ENCODE measurements at regions not wholly inside any gene's neighbourhood (a gene's known extent, or its start where the extent isn't known, plus 50 kb on each side); places are given as distances from the start of the nearest gene placed in this dataset.

DNA sequence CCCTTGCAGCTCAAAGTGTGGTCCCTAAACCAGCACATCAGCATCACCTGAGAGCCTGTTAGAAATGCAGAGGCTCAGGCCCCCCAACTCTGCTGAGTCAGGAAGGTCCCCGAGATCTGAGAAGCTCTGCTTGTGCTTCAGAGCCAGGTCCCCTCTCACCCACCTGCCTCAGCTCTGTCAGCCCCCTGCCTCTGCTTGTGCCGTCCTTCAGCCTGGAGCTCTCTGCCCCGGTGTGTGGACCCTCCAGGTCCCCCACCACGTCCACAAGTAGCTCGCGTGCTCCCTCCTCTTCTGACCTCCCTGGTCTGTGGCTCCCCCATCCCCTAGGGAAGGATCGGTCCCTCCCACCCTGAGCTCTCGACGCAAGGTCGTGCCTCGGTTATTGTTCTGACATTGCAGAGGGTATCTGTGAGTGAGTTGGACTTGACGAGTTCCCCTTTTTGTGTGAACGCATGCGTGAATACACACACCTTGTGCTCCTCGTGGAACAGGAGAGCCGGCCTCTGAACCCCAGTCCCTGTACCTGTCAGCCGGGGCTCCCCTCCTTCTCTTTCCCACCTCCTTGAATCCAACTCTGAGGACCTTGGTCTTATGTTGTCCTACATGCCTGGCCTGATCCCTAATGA lies 75.5 kb upstream of the TAF1B start:
- TF ChIP-seq EZH2 (IDR thresholded peaks at IDR 0.05; ENCODE audit: borderline replicate concordance, low read depth, low read length, severe bottlenecking), result no peak
- TF ChIP-seq, protein P1, sequence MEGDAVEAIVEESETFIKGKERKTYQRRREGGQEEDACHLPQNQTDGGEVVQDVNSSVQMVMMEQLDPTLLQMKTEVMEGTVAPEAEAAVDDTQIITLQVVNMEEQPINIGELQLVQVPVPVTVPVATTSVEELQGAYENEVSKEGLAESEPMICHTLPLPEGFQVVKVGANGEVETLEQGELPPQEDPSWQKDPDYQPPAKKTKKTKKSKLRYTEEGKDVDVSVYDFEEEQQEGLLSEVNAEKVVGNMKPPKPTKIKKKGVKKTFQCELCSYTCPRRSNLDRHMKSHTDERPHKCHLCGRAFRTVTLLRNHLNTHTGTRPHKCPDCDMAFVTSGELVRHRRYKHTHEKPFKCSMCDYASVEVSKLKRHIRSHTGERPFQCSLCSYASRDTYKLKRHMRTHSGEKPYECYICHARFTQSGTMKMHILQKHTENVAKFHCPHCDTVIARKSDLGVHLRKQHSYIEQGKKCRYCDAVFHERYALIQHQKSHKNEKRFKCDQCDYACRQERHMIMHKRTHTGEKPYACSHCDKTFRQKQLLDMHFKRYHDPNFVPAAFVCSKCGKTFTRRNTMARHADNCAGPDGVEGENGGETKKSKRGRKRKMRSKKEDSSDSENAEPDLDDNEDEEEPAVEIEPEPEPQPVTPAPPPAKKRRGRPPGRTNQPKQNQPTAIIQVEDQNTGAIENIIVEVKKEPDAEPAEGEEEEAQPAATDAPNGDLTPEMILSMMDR (IDR thresholded peaks at IDR 0.05; ENCODE audit: borderline replicate concordance, extremely low read depth, low read length, poor library complexity, severe bottlenecking), result no peak
- H3K27ac ChIP-seq (ENCODE audit: low read length), result no peak overlapping the region
- peaks cover 2% of the 10 kb centered on the region; the same call in 1 of the 2 replicates for H4K20me1 ChIP-seq (ENCODE audit: insufficient read depth, low read length)
- no peak overlapping the region for H3K4me2 ChIP-seq (ENCODE audit: insufficient read depth, low read length)
- no peaks in the 10 kb centered on the region for H3K27me3 ChIP-seq (ENCODE audit: insufficient read depth, low read length, poor library complexity)
- H3K79me2 ChIP-seq (ENCODE audit: insufficient read depth, low read length), result no peaks in the 10 kb centered on the region
- DNase-seq (no peak), ATAC-seq (ENCODE audit: insufficient read depth, low read depth) (no peak)
- H3K9ac ChIP-seq (ENCODE audit: low read depth, low read length), result no peak overlapping the region
- H3K4me3 ChIP-seq (ENCODE audit: low read depth in 1 of 2, low read length in 2 of 2), result no peak overlapping the region
- H2AFZ ChIP-seq (ENCODE audit: low read depth, low read length), result no peak overlapping the region
- no peaks in the 10 kb centered on the region for H3K36me3 ChIP-seq (ENCODE audit: insufficient read depth, low read length)
- H3K9me3 ChIP-seq (ENCODE audit: insufficient read depth, low read length, severe bottlenecking), result no peaks in the 10 kb centered on the region
- H3K4me1 ChIP-seq (ENCODE audit: insufficient read depth, low read length), result no peaks in the 10 kb centered on the region

- no peak overlapping the region for H2AFZ ChIP-seq (ENCODE audit: low read depth, low read length)
- no peaks in the 10 kb centered on the region for H3K4me1 ChIP-seq (ENCODE audit: insufficient read depth, low read length)
- H3K9ac ChIP-seq (ENCODE audit: low read depth, low read length), result no peak overlapping the region
- H4K20me1 ChIP-seq (ENCODE audit: insufficient read depth, low read length), result peaks cover 2% of the 10 kb centered on the region; the same call in 1 of the 2 replicates
- no peak overlapping the region for H3K4me2 ChIP-seq (ENCODE audit: insufficient read depth, low read length)
- ATAC-seq (ENCODE audit: insufficient read depth, low read depth), result no peak
- no peak for TF ChIP-seq EZH2 (IDR thresholded peaks at IDR 0.05; ENCODE audit: borderline replicate concordance, low read depth, low read length, severe bottlenecking)
- TF ChIP-seq, protein P1 (IDR thresholded peaks at IDR 0.05; ENCODE audit: borderline replicate concordance, extremely low read depth, low read length, poor library complexity, severe bottlenecking), result no peak
- no peak for DNase-seq
- H3K27ac ChIP-seq (ENCODE audit: low read length), result no peak overlapping the region
- H3K79me2 ChIP-seq (ENCODE audit: insufficient read depth, low read length), result no peaks in the 10 kb centered on the region
- H3K27me3 ChIP-seq (ENCODE audit: insufficient read depth, low read length, poor library complexity), result no peaks in the 10 kb centered on the region
- no peaks in the 10 kb centered on the region for H3K36me3 ChIP-seq (ENCODE audit: insufficient read depth, low read length)
- no peaks in the 10 kb centered on the region for H3K9me3 ChIP-seq (ENCODE audit: insufficient read depth, low read length, severe bottlenecking)
- no peak overlapping the region for H3K4me3 ChIP-seq (ENCODE audit: low read depth in 1 of 2, low read length in 2 of 2)
Observed at GRCh38 chr2:9768388-9768787, 74.9 kb upstream of the TAF1B start.

DNA sequence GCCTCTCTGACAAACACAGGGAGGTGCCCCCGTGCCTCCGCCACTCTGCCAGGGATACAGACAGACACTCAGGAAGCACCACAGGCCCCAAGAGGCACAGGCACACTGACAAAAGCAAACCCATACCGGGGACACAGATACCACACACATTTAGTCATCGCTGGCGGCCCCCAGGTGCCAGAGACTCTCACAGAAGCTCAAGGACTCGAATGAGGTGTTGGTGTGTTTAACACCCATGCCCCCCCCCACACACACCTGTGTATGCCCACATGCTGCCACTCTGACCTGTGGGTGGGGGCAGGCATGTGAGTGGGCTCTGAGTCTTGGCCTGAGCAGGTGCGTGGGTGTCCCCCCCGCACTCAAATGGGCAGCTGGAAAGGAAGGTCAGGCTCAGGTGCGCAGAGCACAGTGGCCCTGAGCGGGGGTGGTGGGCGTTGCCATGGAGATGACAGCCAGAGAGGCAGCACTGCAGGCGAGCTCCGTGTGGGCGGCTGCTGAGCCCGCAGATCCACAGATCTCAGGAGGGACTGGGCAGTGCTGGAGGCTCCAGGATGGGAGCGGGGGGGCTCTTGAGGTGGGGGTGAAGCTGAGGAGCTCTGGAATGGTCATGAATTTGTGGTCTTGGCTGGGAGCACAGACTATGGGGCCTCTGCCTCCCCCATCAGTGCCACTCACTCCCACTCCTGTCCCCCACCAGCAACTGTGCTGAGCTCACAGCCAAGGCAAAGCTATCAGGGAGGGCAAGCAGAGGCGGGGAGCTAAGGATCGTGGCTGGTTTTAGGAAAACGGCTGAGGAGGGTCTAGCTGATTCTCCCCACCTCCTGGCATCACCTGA lies 73.9 kb upstream of the TAF1B start:
- DNase-seq, result no peak

More for the DNA sequence above, 73.9 kb upstream of the TAF1B start:
- Histone ChIP-seq H3K9me3 (ENCODE audit: insufficient read depth, low read length, severe bottlenecking) (no peaks in the 10 kb centered on the region), H3K27me3 (ENCODE audit: insufficient read depth, low read length, poor library complexity) (peaks cover 2% of the 10 kb centered on the region), H3K79me2 (ENCODE audit: insufficient read depth, low read length) (no peaks in the 10 kb centered on the region), H2AFZ (ENCODE audit: low read depth, low read length) (no peak overlapping the region), H3K4me1 (ENCODE audit: insufficient read depth, low read length) (no peaks in the 10 kb centered on the region), H3K36me3 (ENCODE audit: insufficient read depth, low read length) (no peaks in the 10 kb centered on the region), H4K20me1 (ENCODE audit: insufficient read depth, low read length) (peaks cover 2% of the 10 kb centered on the region; the same call in 1 of the 2 replicates), H3K9ac (ENCODE audit: low read depth, low read length) (no peak overlapping the region), H3K4me3 (ENCODE audit: low read depth in 1 of 2, low read length in 2 of 2) (no peak overlapping the region), H3K27ac (ENCODE audit: low read length) (no peak overlapping the region), H3K4me2 (ENCODE audit: insufficient read depth, low read length) (no peak overlapping the region)
- no peak for ATAC-seq (ENCODE audit: insufficient read depth, low read depth)
- TF ChIP-seq EZH2 (IDR thresholded peaks at IDR 0.05; ENCODE audit: borderline replicate concordance, low read depth, low read length, severe bottlenecking), result no peak
- TF ChIP-seq, protein P1 (IDR thresholded peaks at IDR 0.05; ENCODE audit: borderline replicate concordance, extremely low read depth, low read length, poor library complexity, severe bottlenecking), result no peak
